ENCODE measurements at regions not wholly inside any gene's neighbourhood (a gene's known extent, or its start where the extent isn't known, plus 50 kb on each side); places are given as distances from the start of the nearest gene placed in this dataset.

GRCh38 chr3:117228466-117228865, 518.9 kb downstream of the TUSC7 start:
- no peak for DNase-seq
- TF ChIP-seq POLR2A (IDR thresholded peaks at IDR 0.05; ENCODE audit: low read length) (no peak), GATA1 (IDR thresholded peaks at IDR 0.05; ENCODE audit: low read depth, low read length) (no peak)

- TF ChIP-seq GATA1 (IDR thresholded peaks at IDR 0.05; ENCODE audit: low read depth, low read length) (no peak), POLR2A (IDR thresholded peaks at IDR 0.05; ENCODE audit: low read length) (no peak)
- no peak for DNase-seq
These were observed 521.3 kb downstream of the TUSC7 start for GRCh38 chr3:117230924-117231323.

GRCh38 chr3:117234331-117234730, 524.8 kb downstream of the TUSC7 start:
- no peak for DNase-seq
- TF ChIP-seq POLR2A (IDR thresholded peaks at IDR 0.05; ENCODE audit: low read length) (no peak), GATA1 (IDR thresholded peaks at IDR 0.05; ENCODE audit: low read depth, low read length) (no peak)

GRCh38 chr3:117235304-117235703, 525.7 kb downstream of the TUSC7 start:
- DNase-seq: no peak
- TF ChIP-seq GATA1 (IDR thresholded peaks at IDR 0.05; ENCODE audit: low read depth, low read length): no peak
- no peak for TF ChIP-seq POLR2A (IDR thresholded peaks at IDR 0.05; ENCODE audit: low read length)

GRCh38 chr3:117238806-117239205, 529.2 kb downstream of the TUSC7 start:
- TF ChIP-seq GATA1 (IDR thresholded peaks at IDR 0.05; ENCODE audit: low read depth, low read length) (no peak), POLR2A (IDR thresholded peaks at IDR 0.05; ENCODE audit: low read length) (no peak)
- no peak for DNase-seq

GRCh38 chr3:117243657-117244056, 534.1 kb downstream of the TUSC7 start:
- TF ChIP-seq POLR2A (IDR thresholded peaks at IDR 0.05; ENCODE audit: low read length): no peak
- no peak for TF ChIP-seq GATA1 (IDR thresholded peaks at IDR 0.05; ENCODE audit: low read depth, low read length)
- DNase-seq: no peak

GRCh38 chr3:117246771-117247555, 537.4 kb downstream of the TUSC7 start:
- TF ChIP-seq GATA1 (IDR thresholded peaks at IDR 0.05; ENCODE audit: low read depth, low read length) (no peak), POLR2A (IDR thresholded peaks at IDR 0.05; ENCODE audit: low read length) (no peak)
- no peak for DNase-seq

GRCh38 chr3:117248153-117248552, 538.6 kb downstream of the TUSC7 start:
- DNase-seq: no peak
- TF ChIP-seq POLR2A (IDR thresholded peaks at IDR 0.05; ENCODE audit: low read length) (no peak), GATA1 (IDR thresholded peaks at IDR 0.05; ENCODE audit: low read depth, low read length) (no peak)

- no peak for DNase-seq
- no peak for TF ChIP-seq POLR2A (IDR thresholded peaks at IDR 0.05; ENCODE audit: low read length)
- no peak for TF ChIP-seq GATA1 (IDR thresholded peaks at IDR 0.05; ENCODE audit: low read depth, low read length)
These were observed 542.6 kb downstream of the TUSC7 start for GRCh38 chr3:117252208-117252607.

GRCh38 chr3:117252651-117253050, 543.1 kb downstream of the TUSC7 start:
- no peak for DNase-seq
- TF ChIP-seq GATA1 (IDR thresholded peaks at IDR 0.05; ENCODE audit: low read depth, low read length) (no peak), POLR2A (IDR thresholded peaks at IDR 0.05; ENCODE audit: low read length) (no peak)

- no peak for DNase-seq
- TF ChIP-seq POLR2A (IDR thresholded peaks at IDR 0.05; ENCODE audit: low read length) (no peak), GATA1 (IDR thresholded peaks at IDR 0.05; ENCODE audit: low read depth, low read length) (no peak)
These were observed 544.1 kb downstream of the TUSC7 start for GRCh38 chr3:117253636-117254035.

GRCh38 chr3:117254985-117255384, 545.4 kb downstream of the TUSC7 start:
- no peak for DNase-seq
- TF ChIP-seq POLR2A (IDR thresholded peaks at IDR 0.05; ENCODE audit: low read length) (no peak), GATA1 (IDR thresholded peaks at IDR 0.05; ENCODE audit: low read depth, low read length) (no peak)

GRCh38 chr3:117255736-117256135, 546.2 kb downstream of the TUSC7 start:
- DNase-seq: no peak
- TF ChIP-seq POLR2A (IDR thresholded peaks at IDR 0.05; ENCODE audit: low read length) (no peak), GATA1 (IDR thresholded peaks at IDR 0.05; ENCODE audit: low read depth, low read length) (no peak)

GRCh38 chr3:117261983-117262421, 552.4 kb downstream of the TUSC7 start:
- DNase-seq: no peak
- no peak for TF ChIP-seq GATA1 (IDR thresholded peaks at IDR 0.05; ENCODE audit: low read depth, low read length)
- no peak for TF ChIP-seq POLR2A (IDR thresholded peaks at IDR 0.05; ENCODE audit: low read length)

- TF ChIP-seq POLR2A (IDR thresholded peaks at IDR 0.05; ENCODE audit: low read length): no peak
- TF ChIP-seq GATA1 (IDR thresholded peaks at IDR 0.05; ENCODE audit: low read depth, low read length): no peak
- no peak for DNase-seq
These were observed 553.7 kb downstream of the TUSC7 start for GRCh38 chr3:117263270-117263669.
